ENCODE measurements at regions not wholly inside any gene's neighbourhood (a gene's known extent, or its start where the extent isn't known, plus 50 kb on each side); places are given as distances from the start of the nearest gene placed in this dataset.

GRCh38 chr5:105903069-105903468 lies 1767.7 kb downstream of the EFNA5 start:
- no peak for DNase-seq
- no peak overlapping the region for H4K5ac ChIP-seq (ENCODE audit: insufficient read length, low read depth, low read length)
- no peaks in the 10 kb centered on the region for H3K36me3 Mint-ChIP-seq (ENCODE audit: insufficient read depth in 1 of 3, low read depth in 3 of 3)
- no peaks in the 10 kb centered on the region for H3K79me1 ChIP-seq (ENCODE audit: insufficient read depth, low read depth, low read length, poor library complexity, severe bottlenecking)
- no peaks in the 10 kb centered on the region for H3K79me2 ChIP-seq (ENCODE audit: insufficient read depth, low read length)
- WGBS (ENCODE audit: extremely low coverage, insufficient read length, low lambda C conversion rate): no CpG with 5 or more reads among the region's 4 CpGs
- H3K27ac ChIP-seq (ENCODE audit: insufficient read length, low read depth, low read length): no peak overlapping the region
- H2BK120ac ChIP-seq (ENCODE audit: low read depth, low read length, poor library complexity, severe bottlenecking): no peak overlapping the region
- H3K23me2 ChIP-seq (ENCODE audit: insufficient read length, low read depth, low read length, poor library complexity, severe bottlenecking): no peaks in the 10 kb centered on the region
- no peak overlapping the region for H2BK20ac ChIP-seq (ENCODE audit: low read depth, low read length, poor library complexity, severe bottlenecking)
- H3K56ac ChIP-seq (ENCODE audit: insufficient read length, low read depth, low read length): no peak overlapping the region
- no peaks in the 10 kb centered on the region for H3K4me1 ChIP-seq (ENCODE audit: insufficient read depth, low read length)
- H3K4ac ChIP-seq (ENCODE audit: low read depth, low read length): no peak overlapping the region
- no peaks in the 10 kb centered on the region for H3K27me3 Mint-ChIP-seq (ENCODE audit: low read depth)
- H3K4me2 ChIP-seq (ENCODE audit: insufficient read depth, insufficient read length, low read length): no peak overlapping the region
- H3K9me3 Mint-ChIP-seq: no peaks in the 10 kb centered on the region
- H2AFZ ChIP-seq (ENCODE audit: low read length): no peak overlapping the region
- H3K23ac ChIP-seq (ENCODE audit: insufficient read length, low read depth, low read length): no peak overlapping the region
- H3K9ac ChIP-seq (ENCODE audit: extremely low read depth, insufficient read length, low read length): no peak overlapping the region
- H2BK15ac ChIP-seq (ENCODE audit: low read depth, low read length): no peak overlapping the region
- no peak overlapping the region for H3K4me3 Mint-ChIP-seq
- H3K18ac ChIP-seq (ENCODE audit: insufficient read length, low read depth, low read length): no peak overlapping the region
- no peak overlapping the region for H4K8ac ChIP-seq (replicated peaks; ENCODE audit: insufficient read length, low read depth, low read length)
- H2BK12ac ChIP-seq (ENCODE audit: insufficient read length, low read depth, low read length): no peak overlapping the region
- TF ChIP-seq CTCF (conservative IDR thresholded peaks at IDR 0.05): no peak
- no peaks in the 10 kb centered on the region for H3K4me1 Mint-ChIP-seq
- no peak overlapping the region for H3K14ac ChIP-seq (ENCODE audit: insufficient read depth, low read length)
- H3T11ph ChIP-seq (ENCODE audit: low read length): no peak overlapping the region
- H4K91ac ChIP-seq (ENCODE audit: insufficient read length, low read depth, low read length): no peak overlapping the region
- no peaks in the 10 kb centered on the region for H3K9me3 ChIP-seq (ENCODE audit: control insufficient read depth, low read depth, low read length)
- no peak overlapping the region for H3K27ac Mint-ChIP-seq
- no peak overlapping the region for H2AK5ac ChIP-seq (ENCODE audit: insufficient read length, low read length)
- no peaks in the 10 kb centered on the region for H4K20me1 ChIP-seq (ENCODE audit: control insufficient read depth, insufficient read depth, insufficient read length)
- H3K27me3 ChIP-seq (ENCODE audit: insufficient read depth, low read length): no peaks in the 10 kb centered on the region
- H2BK5ac ChIP-seq (ENCODE audit: insufficient read length, low read length): no peak overlapping the region
